ENCODE measurements at regions not wholly inside any gene's neighbourhood (a gene's known extent, or its start where the extent isn't known, plus 50 kb on each side); places are given as distances from the start of the nearest gene placed in this dataset.

DNA sequence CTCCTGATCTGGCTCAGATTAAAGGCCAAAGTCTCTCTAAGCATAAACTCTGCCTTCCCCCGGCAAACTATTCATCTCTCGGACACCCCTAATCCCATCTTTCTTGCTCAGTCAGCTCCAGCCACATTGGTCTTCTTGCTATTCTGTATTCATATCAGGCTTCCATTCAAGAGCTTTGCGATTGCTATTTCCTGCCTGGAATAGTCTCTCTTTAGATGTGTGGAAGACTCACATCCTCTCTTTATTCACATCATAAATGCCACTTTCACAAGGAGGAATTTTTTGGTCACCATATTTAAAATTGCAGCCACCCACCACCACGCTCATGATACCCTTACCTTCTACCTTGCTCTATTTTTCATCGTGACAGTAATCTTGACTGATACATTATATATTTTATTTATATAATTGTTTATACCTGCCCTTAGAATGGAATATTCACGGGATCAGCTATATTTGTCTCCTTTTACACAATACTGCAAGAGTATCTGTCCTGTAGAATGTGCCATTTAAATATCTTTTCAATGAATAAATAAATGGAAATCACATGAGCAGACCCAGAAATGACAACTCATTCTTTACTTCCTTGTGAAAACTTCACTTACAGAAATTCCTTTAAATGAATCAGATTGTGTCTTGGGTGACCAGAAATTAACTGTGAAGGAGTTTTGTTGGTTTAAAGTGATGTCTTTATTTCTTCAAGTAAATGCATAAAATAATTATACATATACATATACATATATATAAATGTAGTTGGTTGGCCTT lies 780.6 kb upstream of the FLRT2 start:
- no peak for TF ChIP-seq POLR2AphosphoS5 (IDR thresholded peaks at IDR 0.05; ENCODE audit: borderline replicate concordance, low read depth, low read length)
- TF ChIP-seq EZH2 (IDR thresholded peaks at IDR 0.05), result no peak
